ENCODE measurements at regions not wholly inside any gene's neighbourhood (a gene's known extent, or its start where the extent isn't known, plus 50 kb on each side); places are given as distances from the start of the nearest gene placed in this dataset.

GRCh38 chr17:12457493-12457892 is 208.2 kb upstream of the MYOCD start:
- DNase-seq, result no peak

DNA sequence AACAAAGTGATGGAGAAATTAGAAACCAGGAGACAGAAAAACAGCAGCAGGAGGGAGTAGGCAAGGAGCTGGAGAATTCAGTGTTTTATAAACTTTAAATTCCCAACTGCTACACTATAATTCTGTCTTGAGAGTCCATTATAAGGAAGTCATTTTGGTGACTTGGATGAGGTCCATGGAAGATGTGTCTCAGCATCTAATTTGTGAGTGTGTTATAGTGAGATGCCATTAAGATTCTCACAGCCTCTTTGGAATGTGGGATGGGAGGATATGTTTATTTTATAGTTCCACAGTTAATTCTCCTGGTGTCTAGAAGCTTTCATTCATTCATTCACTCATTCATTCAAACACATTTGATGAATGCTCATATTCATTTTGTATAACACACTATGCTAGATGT is 206.0 kb upstream of the MYOCD start:
- no peak for DNase-seq

DNA sequence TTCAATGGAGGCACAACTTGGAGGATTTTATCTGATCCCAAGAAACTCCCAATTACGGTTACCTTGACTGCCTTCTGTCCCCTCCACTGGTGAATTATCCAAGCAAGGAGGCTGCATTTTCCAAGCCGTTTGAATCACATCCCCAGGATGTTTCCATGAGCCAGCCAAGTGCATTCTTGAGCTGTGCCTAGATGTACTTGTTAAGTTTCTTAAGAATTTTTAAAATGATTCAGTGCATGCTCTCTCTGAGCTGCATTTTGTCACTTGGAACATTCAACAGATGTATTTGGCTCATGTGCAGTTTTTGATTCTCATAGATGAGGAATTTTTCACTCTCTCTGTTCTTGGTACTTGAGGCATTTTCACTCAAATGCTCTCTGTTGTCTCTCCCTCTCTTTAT is 202.6 kb upstream of the MYOCD start:
- DNase-seq, result no peak

DNA sequence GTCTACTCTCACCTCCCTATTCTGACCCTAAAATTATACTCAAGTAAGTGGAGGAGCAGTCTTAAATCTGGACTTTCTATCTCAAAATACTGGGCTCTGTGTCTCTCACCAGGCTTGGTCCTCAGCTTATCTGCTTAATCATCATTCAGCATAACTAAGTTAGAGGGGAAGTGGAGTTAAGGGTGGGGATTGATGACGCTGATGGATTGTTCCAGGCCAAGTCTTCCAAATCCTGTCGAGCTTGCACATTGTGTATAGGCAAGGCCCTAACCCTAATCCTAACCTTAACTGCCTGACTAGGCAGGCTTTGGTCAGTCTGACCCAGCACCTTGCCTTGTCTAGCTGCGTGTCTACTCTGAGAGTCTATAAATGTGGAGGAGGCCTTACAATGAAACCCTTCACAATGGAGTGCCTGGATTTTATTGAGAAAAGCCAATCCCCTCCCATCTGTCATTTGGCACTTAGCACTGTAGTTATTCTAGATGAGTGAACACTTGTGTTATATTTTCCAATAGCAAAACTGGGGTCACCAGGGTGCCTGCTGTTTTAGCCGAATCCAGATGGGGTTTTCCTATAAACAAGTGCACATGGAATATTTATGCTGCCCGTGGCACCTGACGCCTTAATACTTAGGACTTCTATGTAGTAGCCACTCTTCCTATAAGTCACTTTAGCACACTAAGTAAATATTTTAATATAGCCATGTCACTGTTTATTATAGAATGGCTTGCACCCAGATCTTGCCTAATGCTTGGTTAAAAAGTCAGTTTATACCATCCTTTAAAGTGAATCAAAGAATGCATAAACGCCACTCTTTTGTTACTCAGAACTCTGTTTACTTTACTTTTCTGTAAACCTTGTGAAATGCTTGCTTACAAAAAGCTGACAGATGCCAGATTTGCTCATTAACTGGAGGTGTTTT is 193.2 kb upstream of the MYOCD start:
- no peak for DNase-seq

DNA sequence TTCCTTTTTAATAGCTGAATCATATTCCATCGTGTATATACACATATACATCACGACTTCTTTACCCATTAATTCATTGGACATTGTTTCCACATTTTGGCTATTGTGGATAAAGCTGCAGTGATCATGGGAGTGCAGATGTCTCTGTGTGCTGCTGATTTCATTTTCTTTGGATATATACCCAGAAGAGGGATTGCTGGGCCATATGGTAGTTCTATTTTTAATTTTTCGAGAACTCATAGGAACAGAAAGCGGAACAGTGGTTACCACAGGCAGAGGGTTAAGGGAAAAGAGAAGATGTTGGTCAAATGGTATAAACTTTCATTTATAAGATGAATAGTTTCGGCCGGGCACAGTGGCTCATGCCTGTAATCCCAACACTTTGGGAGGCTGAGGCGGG is 187.4 kb upstream of the MYOCD start:
- DNase-seq, result no peak

DNA sequence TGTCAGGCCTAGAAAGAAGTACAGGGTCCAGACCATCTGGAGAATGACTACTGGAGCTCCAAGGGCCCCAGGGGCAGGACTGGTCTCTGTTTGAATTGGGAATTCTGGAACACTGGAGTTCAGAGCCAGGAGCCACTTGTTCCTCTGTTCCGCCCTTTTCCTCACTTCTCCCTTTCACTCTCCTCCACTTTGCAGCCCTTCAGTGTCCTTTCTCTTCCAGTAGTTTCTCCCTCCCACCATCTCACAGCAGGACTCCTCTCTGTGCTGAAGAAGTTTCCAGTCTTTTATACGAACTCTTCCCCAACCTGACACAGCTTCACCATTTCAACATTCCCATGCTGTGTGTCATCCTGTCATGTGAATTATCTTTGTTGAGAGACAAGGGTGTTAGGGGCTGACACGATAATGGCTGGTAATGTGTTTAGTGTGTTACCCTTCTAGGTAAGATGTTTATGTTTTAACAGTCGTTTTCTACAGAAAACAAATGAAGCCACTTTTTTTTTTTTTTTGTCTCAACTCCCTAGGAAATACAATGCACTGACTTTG is 180.3 kb upstream of the MYOCD start:
- no peak for DNase-seq

DNA sequence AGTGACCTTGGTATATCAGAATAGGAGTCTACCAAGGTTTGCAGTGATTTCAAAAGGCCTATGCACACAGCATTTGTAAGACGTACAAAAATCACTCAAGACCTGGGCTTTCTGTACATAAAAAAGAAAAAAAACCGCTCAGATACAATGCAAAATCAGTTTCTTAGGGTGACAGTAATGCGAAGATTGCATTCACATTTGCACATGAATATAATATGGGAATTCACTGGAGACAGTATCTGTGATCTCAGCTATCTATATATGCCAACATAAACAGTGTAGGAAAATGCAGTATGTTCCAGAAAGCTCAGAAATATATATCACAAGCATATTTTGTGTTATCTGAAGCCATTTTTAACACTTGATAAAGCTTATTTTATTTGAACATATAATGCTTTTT is 176.4 kb upstream of the MYOCD start:
- no peak for DNase-seq

DNA sequence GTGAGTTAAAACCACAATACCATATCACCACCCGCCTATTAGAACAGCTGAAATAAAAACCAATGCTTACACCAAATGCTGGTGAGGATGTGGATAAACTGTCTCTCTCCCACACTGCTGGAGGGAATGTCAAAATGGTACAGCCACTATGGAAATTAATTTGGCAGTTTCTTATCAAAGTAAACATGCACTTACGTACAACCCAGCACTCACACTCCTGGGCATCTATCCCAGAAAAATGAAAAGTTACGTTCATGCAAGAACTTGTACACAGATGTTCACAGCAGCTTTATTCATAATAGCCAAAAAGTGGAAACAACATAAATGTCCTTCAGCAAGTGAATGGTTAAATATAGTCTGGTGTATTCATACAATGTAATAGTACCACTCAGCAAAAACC is 173.2 kb upstream of the MYOCD start:
- no peak for DNase-seq

DNA sequence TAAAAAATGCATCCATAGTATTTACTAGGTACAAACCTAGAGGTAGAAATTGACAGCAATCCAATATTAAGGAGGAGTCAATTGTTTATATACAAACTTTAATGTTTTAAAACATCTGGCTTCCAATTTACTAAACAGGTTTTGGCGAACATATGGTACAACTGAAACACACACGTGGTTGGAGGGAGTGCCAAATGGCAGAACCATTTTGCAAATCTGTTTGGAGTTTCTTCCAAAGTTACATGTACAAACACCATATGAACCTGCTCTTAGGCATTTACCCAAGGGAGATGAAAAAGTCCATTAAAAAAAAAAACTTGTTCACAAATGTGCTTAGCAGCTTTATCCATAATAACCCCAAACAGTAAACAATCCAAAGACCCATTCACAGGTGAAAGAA is 159.8 kb upstream of the MYOCD start:
- no peak for DNase-seq

DNA sequence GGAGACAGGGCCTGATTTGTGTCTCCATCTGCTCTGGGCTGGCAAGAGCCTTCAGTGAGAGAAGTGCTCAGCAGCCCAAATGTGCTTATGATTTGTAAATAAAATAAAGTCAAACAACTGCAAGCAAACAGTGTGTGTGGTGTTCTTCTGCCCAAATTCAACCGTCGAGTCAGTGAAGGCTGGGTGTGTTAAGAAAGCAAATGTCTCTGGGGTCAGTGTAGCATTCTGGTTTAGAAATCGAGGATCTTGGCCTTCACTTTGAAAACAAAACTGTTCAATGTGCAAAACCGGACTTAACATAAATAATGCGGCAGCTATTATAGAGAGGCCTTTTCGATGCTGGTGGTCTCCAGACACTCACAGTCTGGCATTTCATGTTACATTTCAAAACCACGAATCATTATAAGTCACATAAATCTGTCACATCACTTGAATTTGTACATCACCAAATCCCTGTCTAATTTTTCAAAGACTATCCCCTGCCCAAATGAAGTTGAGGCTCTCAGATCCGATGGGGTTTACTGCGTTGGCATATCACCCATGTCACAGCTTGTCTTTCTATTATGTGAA is 158.6 kb upstream of the MYOCD start:
- DNase-seq, result no peak

DNA sequence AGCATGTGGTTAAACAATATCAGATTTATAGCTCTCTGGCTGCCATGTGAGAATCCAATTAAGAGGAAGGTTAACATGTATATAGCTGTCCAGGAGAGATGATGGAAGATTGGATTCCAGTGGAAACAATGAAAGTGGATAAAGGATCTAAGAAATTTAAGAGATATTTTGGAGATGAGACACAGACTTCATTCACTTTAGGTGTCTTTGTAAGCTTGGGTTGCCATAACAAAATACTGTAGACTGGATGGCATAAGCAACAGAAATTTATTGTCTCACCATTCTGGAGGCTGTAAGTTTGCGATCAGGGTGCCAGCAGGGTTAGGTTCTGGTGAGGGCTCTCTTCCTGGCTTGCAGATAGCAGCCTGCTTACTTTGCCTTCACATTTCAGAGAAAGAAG is 155.9 kb upstream of the MYOCD start:
- DNase-seq, result no peak

DNA sequence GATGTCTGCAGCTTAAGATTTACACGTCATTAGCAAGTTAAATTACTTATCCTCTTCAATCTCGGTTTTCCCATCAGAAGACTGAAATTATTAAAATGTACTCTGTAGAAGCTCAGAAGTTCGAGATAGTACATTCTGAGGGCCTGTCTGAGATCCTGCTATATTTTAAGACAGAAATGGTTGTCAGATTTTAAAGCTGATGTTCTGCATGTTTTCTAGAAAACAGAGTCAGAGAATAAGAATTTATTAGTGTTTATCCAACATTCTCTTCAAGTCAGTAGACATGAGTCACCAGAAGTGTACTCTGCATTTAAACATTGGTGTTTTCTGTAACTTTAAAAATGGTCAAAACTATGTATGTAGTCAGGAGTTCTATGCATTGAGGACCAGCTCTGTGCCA is 155.2 kb upstream of the MYOCD start:
- no peak for DNase-seq

DNA sequence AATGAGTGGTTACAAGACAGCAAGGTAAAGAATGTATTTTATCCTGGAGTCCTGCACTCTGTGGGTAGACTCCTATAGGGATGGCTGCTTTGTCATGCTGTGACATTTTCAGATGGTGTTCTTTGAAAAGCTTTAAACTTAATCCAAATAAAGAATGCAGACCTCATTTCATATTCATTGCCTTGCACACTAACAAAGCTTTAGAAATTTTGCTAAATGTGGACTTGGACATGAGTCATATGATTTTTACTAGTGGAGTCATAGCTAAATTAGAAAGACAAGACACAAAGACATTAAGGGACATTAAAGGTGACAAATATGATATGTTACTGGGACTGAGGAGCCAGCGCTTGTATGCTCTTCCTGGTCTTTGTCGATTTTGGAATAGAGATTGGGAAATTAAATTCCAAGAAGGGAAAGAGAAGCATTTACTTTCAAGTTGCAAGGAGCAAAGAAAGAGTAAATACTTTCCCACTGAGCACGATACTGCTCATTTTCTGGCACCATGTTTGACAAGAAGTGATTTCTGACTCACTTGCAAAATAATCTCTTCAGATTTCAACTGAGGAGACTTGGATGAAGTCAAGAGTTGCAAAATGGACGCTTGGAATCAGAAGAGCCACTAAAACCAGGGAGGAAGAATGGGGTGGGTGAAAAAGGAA is 152.9 kb upstream of the MYOCD start:
- DNase-seq, result no peak

DNA sequence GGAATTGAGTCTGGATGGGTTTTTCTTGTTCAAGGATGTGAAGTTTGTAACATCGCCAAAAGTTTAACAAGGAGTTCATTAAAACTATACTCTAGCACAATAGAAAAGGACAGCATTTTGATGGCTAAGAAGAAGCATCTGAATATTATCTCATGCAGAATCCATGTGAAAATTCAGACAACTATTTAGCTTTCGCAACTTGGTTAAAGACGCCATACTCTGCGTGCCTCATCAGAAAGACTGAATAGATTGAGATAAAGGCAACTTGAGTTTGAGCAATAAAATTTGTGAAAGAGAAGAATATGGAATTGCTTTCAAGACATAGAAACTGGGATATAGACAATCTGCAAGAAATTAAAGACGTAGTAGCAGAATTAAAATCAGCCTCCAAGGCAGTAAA is 151.1 kb upstream of the MYOCD start:
- DNase-seq, result no peak

- no peak for DNase-seq
Measured at GRCh38 chr17:12519956-12520594, 145.6 kb upstream of the MYOCD start.

DNA sequence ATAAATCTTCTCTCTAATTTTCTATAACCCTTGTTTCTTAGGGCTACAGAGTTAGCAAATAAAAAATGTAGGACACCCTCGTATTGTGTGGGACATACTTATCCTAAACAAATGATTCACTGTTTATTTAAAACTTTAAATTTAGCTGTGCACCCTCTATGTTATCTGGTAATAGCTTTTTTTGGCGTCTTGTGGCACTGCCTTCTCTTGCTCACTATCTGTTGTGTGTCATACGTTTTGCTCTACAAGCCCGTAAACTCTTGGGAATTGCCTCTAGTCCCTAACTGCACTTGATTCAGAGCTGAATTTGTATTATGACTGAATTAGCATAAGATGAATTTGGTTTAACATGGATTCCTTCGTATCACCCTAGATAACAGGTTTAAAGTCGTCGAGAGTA is 144.3 kb upstream of the MYOCD start:
- DNase-seq, result no peak

DNA sequence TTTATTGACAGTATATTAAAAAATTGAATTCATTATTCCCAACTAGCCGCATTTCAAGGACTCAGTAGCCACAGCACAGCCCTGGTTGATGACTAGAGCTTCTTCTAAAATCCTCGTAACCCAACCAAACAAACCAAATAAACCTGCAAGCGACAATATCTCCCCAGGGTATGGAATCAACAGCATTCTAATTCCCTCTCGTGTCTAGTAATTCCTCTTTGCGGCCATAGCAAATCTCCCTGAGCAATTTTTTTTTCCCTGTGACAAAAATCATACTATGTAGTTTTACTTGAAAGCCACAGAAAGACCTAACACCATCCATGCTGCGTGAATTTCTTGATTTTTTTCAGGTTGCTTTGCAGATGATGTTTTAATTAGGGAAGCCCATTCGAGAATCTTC is 143.4 kb upstream of the MYOCD start:
- no peak for DNase-seq

- no peak for DNase-seq
Measured at GRCh38 chr17:12522743-12523183, 142.9 kb upstream of the MYOCD start.

DNA sequence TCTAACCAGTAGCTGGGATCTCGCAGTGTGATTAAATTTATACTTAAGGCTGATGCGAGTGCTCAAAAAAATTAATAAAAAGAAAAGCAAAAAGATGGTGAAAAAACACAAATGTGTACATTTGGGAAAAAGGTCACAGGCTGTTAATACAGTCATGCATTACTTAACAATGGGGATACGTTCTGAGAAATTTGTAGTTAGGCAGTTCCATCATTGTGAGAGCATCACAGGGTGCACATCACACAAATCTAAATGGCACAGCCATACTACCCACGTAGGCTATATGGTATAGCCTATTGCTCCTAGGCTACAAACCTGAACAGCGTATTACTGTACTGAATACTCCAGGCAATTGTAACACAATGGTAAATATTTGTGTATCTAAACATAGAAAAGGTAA is 142.4 kb upstream of the MYOCD start:
- no peak for DNase-seq

DNA sequence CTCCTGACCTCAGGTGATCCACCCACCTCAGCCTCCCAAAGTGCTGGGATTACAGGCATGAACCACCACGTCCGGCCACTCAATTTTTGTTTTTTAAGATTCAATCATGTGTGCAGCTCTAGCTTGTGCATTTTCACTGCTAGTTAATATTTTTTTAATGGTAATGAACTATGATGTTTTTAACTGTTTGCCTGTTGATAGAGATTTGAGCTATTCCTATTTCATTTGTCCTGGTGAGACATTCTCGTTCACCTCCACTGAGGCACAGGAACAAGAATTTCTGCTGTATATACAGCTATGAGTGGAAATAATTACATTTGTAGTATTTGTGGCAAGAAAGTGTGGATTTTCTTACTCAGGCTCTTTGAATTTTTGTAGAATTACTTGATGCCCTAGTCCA is 137.7 kb upstream of the MYOCD start:
- no peak for DNase-seq

GRCh38 chr17:12530161-12530560 is 135.5 kb upstream of the MYOCD start:
- DNase-seq, result no peak

DNA sequence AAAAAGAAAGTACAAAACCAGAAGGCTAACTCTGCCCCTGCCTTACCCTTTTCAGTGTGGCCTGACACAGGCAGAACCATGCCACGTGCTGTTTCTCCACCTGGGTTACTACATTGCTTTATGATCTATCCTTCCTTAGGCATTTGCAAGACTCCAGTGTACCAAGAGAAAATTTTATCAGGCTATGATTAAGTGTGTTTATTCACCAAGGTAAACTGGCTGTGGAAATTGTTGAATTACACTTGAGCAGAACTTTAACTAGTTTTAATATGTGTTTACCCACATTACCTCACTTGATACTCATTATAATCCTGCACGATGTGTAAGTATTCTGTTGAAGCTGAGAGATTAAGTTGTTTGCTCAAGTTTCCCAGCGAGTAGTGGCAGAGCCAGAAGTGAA is 129.7 kb upstream of the MYOCD start:
- DNase-seq, result no peak

DNA sequence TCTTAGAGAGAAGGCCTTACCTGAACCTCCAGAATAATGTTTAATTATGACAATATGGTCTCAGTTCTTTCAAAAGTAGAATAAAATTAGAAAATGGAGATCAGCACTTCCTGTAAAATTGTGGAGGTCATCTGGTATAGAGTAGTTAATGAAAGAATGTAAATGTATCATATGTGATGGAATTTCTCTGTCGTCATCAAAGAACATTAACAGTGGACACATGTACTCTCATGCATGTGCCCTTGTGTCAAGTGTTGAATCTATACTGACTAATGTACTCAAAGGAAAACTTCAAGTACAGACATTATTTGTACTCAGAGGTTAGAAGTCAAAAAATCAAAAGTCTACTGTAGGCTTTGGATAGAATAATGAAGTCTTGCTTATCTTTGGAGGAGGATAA is 129.2 kb upstream of the MYOCD start:
- no peak for DNase-seq
